ENCODE measurements at regions not wholly inside any gene's neighbourhood (a gene's known extent, or its start where the extent isn't known, plus 50 kb on each side); places are given as distances from the start of the nearest gene placed in this dataset.
"Not testable (repeated sequence)": the region's sequence is repeated elsewhere in the genome, so short reads cannot be mapped to it uniquely, and the experiment has no call there.

GRCh38 chr13:34176633-34177032 lies 358.7 kb downstream of the RFC3 start:
- no peak for DNase-seq

GRCh38 chr13:34179481-34179880 lies 361.5 kb downstream of the RFC3 start:
- DNase-seq, result no peak

- DNase-seq, result no peak
These were observed 362.0 kb downstream of the RFC3 start for GRCh38 chr13:34179927-34180326.

GRCh38 chr13:34181256-34181655 lies 363.3 kb downstream of the RFC3 start:
- not testable (repeated sequence) for DNase-seq

GRCh38 chr13:34189946-34190345 lies 372.0 kb downstream of the RFC3 start:
- DNase-seq, result no peak

- DNase-seq, result no peak
These were observed 383.3 kb downstream of the RFC3 start for GRCh38 chr13:34201050-34201913.

- DNase-seq, result no peak
These were observed 389.4 kb downstream of the RFC3 start for GRCh38 chr13:34207334-34207733.

GRCh38 chr13:34207872-34208271 lies 389.9 kb downstream of the RFC3 start:
- no peak for DNase-seq

GRCh38 chr13:34208336-34208735 lies 390.4 kb downstream of the RFC3 start:
- DNase-seq, result no peak

- no peak for DNase-seq
These were observed 392.4 kb downstream of the RFC3 start for GRCh38 chr13:34210341-34210740.

- no peak for DNase-seq
These were observed 396.7 kb downstream of the RFC3 start for GRCh38 chr13:34214686-34215085.

- no peak for DNase-seq
These were observed 398.3 kb downstream of the RFC3 start for GRCh38 chr13:34216256-34216655.

GRCh38 chr13:34217343-34218025 lies 399.5 kb downstream of the RFC3 start:
- DNase-seq, result no peak

- DNase-seq, result no peak
These were observed 406.0 kb downstream of the RFC3 start for GRCh38 chr13:34223984-34224383.

- DNase-seq, result no peak
These were observed 406.9 kb downstream of the RFC3 start for GRCh38 chr13:34224877-34225276.

- DNase-seq, result no peak
These were observed 412.3 kb downstream of the RFC3 start for GRCh38 chr13:34230271-34230670.

GRCh38 chr13:34241332-34241731 lies 423.4 kb downstream of the RFC3 start:
- DNase-seq, result no peak

- peak; percentile 33 for DNase-seq
These were observed 425.5 kb downstream of the RFC3 start for GRCh38 chr13:34243403-34243802.

- no peak for DNase-seq
These were observed 428.6 kb downstream of the RFC3 start for GRCh38 chr13:34246511-34246910.

GRCh38 chr13:34247596-34247995 lies 429.6 kb downstream of the RFC3 start:
- no peak for DNase-seq

- no peak for DNase-seq
These were observed 431.6 kb downstream of the RFC3 start for GRCh38 chr13:34249546-34250039.

- DNase-seq, result no peak
These were observed 432.3 kb downstream of the RFC3 start for GRCh38 chr13:34250151-34250670.

GRCh38 chr13:34254366-34254765 lies 436.4 kb downstream of the RFC3 start:
- DNase-seq, result no peak

GRCh38 chr13:34255711-34256110 lies 437.8 kb downstream of the RFC3 start:
- no peak for DNase-seq

Data from NCI-H526 treated with DMSO at 0.1 percent for 48 hours (cell line).